EH (cell line): ENCODE measurements at regions not wholly inside any gene's neighbourhood (a gene's known extent, or its start where the extent isn't known, plus 50 kb on each side); places are given as distances from the start of the nearest gene placed in this dataset.
A peak's percentile ranks its signal among the peaks of the same experiment; 100 is the strongest.

Experiments used
- DNase-seq: peaks from one replicate; pipeline ENCODE4 v3.0.0-alpha.2; 2015; ENCODE audit warnings: low read depth

GRCh38 chr1:79388694-79389361 is 382.3 kb upstream of the ADGRL4 start:
- DNase-seq: no peak

GRCh38 chr1:79386730-79387129 is 380.2 kb upstream of the ADGRL4 start:
- DNase-seq: no peak

- no peak for DNase-seq
Measured at GRCh38 chr1:79380078-79380477, 373.5 kb upstream of the ADGRL4 start.

- no peak for DNase-seq
Measured at GRCh38 chr1:79376106-79376505, 369.6 kb upstream of the ADGRL4 start.

- DNase-seq: no peak
Measured at GRCh38 chr1:79375352-79375751, 368.8 kb upstream of the ADGRL4 start.

GRCh38 chr1:79374397-79374796 is 367.9 kb upstream of the ADGRL4 start:
- DNase-seq: no peak

GRCh38 chr1:79373481-79374125 is 367.1 kb upstream of the ADGRL4 start:
- DNase-seq: peak; percentile 27

- DNase-seq: no peak
Measured at GRCh38 chr1:79371802-79372201, 365.3 kb upstream of the ADGRL4 start.

GRCh38 chr1:79369091-79369490 is 362.6 kb upstream of the ADGRL4 start:
- DNase-seq: no peak

- DNase-seq: peak; percentile 59
Measured at GRCh38 chr1:79364896-79365295, 358.4 kb upstream of the ADGRL4 start.

GRCh38 chr1:79363430-79363829 is 356.9 kb upstream of the ADGRL4 start:
- no peak for DNase-seq

GRCh38 chr1:79362470-79362869 is 355.9 kb upstream of the ADGRL4 start:
- no peak for DNase-seq

- peak; percentile 67 for DNase-seq
Measured at GRCh38 chr1:79355090-79355489, 348.6 kb upstream of the ADGRL4 start.

GRCh38 chr1:79353224-79353623 is 346.7 kb upstream of the ADGRL4 start:
- DNase-seq: peak; percentile 82

GRCh38 chr1:79326875-79327274 is 320.3 kb upstream of the ADGRL4 start:
- DNase-seq: no peak

GRCh38 chr1:79325705-79326104 is 319.2 kb upstream of the ADGRL4 start:
- no peak for DNase-seq

GRCh38 chr1:79325126-79325525 is 318.6 kb upstream of the ADGRL4 start:
- DNase-seq: no peak

GRCh38 chr1:79323239-79324025 is 316.9 kb upstream of the ADGRL4 start:
- peak; percentile 99 for DNase-seq

- DNase-seq: peak; percentile 61
Measured at GRCh38 chr1:79322511-79323027, 316.0 kb upstream of the ADGRL4 start.

GRCh38 chr1:79312438-79312837 is 305.9 kb upstream of the ADGRL4 start:
- no peak for DNase-seq

- no peak for DNase-seq
Measured at GRCh38 chr1:79310609-79311008, 304.1 kb upstream of the ADGRL4 start.

GRCh38 chr1:79304131-79304530 is 297.6 kb upstream of the ADGRL4 start:
- DNase-seq: peak; percentile 75

GRCh38 chr1:79303040-79303439 is 296.5 kb upstream of the ADGRL4 start:
- DNase-seq: no peak
